ENCODE measurements at regions not wholly inside any gene's neighbourhood (a gene's known extent, or its start where the extent isn't known, plus 50 kb on each side); places are given as distances from the start of the nearest gene placed in this dataset.

DNA sequence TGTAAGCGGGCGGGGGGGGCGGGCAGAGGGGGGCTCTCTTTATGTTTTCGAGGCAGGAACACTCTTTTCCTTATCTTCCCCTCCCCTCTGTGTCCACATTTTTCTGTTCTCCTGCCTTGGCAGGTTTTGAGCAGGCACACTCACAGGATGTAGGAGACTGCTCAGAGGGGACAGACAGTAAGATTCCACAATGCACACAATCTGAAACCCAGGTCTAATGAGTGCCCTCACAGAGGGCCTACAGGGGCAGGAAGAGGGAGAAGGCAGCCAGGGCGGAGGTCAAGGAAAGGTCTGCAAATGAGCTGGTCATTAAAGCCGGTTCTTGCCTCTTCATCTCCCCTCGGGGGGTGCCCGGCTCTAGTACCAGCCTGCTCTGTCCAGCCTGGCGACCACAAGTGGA lies 106.1 kb upstream of the ATP6AP2 start:
- no peaks in the 10 kb centered on the region for H3K36me3 Mint-ChIP-seq
- H3K9me3 Mint-ChIP-seq = peaks cover 0 to 3% of the 10 kb centered on the region in 2 donors
- peaks cover 22 to 43% of the 10 kb centered on the region in 2 donors for H3K27me3 Mint-ChIP-seq

DNA sequence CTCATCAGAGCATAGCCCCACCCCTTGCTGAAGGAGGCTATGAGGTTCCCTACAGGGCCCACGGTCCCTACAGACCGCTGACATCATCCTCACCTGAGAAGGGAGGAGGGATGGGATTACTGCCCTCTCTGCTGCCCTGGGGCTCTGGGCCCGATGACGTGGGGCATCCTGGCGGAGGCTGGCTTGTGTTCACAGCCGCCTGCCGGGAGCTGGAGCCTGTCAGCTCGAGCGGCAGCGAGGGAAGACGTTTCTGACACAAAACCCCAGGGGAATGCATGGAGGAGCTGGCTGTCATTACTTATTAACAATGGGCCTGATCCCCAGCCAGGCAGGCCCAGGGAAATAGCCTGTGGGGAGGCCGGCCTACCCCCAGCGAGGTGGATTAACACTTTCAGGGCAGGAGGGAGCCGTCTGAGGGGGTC lies 106.6 kb upstream of the ATP6AP2 start:
- ATAC-seq (replicated peaks) (peak in 1 of 2 donors; percentile 30), DNase-seq (peak; percentile 8)
- H3K36me3 Mint-ChIP-seq = no peaks in the 10 kb centered on the region
- peaks cover 8 to 31% of the 10 kb centered on the region in 2 donors for H3K4me1 Mint-ChIP-seq
- H3K4me3 Mint-ChIP-seq = no peak overlapping the region
- H3K27me3 Mint-ChIP-seq = peaks cover 22 to 38% of the 10 kb centered on the region in 2 donors
- H3K9me3 Mint-ChIP-seq = no peaks in the 10 kb centered on the region
- H3K27ac Mint-ChIP-seq = no peak overlapping the region

More for the DNA sequence above, 106.1 kb upstream of the ATP6AP2 start:
- Mint-ChIP-seq H3K4me1 (peaks cover 8 to 31% of the 10 kb centered on the region in 2 donors), H3K27ac (no peak overlapping the region), H3K4me3 (no peak overlapping the region)
- no peak for DNase-seq
- ATAC-seq (replicated peaks) = no peak

DNA sequence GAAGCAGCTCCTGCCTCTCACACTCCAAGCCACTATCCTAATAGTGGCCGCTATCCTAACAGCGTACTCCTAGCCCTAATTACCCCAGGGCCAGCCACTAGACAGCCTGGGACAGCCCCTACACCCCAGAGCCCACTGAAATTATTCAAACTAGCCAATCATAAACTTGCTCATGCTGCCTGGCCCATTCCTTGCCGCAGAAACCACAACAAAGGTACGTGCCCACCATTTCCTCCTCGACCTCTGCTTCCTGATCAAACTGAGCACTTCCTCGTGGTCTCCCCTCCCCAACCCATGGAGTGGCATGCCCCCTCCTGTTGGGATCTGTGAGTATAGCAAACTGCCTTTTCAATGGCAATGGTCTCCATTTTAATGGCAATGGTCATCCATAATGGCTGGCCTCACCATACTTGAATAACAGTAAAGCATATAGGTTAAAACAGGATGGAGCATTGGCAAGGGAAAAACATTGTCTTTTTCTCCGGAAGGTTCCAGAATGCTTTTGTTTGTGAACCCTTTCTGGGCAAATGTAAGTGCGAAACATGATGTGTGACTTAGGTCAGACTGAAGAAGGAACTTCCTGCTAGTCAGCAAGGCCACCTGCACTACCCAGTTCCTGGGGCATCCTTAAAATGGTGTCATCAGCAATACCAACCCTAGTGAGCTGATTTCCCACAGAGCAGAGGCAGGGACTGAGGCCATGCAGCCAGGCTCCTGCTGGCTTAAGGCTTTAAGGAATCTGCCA lies 107.1 kb upstream of the ATP6AP2 start:
- Mint-ChIP-seq H3K27me3 (peaks cover 22 to 35% of the 10 kb centered on the region in 2 donors), H3K4me3 (no peak overlapping the region), H3K9me3 (no peaks in the 10 kb centered on the region), H3K36me3 (no peaks in the 10 kb centered on the region), H3K4me1 (peaks cover 9 to 33% of the 10 kb centered on the region in 2 donors), H3K27ac (no peak overlapping the region)
- ATAC-seq (replicated peaks) (no peak), DNase-seq (no peak)

DNA sequence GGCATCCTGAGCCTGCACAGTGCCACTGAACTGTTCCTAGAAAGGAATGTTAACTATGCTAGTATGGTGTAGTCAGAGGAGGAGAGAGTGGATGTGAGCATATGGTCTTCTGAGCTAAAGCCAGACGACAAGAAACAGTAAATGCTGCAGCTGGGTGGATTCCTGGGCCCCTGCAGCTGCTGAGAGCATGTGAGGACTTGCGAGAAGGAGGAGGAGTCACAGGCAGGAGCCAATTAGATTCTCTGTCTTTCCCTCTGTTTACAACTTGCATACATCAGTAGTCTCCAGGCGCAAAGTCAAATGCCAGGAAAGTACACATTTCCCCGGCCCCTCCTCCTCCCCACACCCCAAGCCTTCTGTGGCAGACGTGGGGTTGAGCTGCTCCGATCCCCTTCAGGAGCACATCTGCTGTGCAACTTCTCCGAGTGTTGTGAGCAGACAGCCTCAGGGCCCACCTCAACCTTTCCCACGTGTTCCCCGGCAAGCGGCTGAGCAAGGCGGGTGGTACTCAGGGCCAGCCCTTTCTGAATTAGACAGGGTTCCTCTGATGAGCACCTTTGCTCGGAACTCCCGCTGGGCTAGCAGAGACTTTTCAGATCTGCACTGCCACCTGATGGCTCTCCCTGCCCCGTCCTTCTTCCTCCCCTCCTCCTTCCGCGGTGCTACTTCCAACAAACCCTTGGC lies 108.7 kb upstream of the ATP6AP2 start:
- peak overlapping the region; percentile 13 to 45 for H3K4me3 Mint-ChIP-seq
- no peaks in the 10 kb centered on the region for H3K9me3 Mint-ChIP-seq
- no peaks in the 10 kb centered on the region for H3K36me3 Mint-ChIP-seq
- peaks cover 14 to 47% of the 10 kb centered on the region in 2 donors for H3K4me1 Mint-ChIP-seq
- peak overlapping the region; percentile 4 for H3K27ac Mint-ChIP-seq
- ATAC-seq (replicated peaks) (peak; percentile 62 to 79), DNase-seq (peak; percentile 22)
- H3K27me3 Mint-ChIP-seq = peaks cover 22 to 35% of the 10 kb centered on the region in 2 donors

DNA sequence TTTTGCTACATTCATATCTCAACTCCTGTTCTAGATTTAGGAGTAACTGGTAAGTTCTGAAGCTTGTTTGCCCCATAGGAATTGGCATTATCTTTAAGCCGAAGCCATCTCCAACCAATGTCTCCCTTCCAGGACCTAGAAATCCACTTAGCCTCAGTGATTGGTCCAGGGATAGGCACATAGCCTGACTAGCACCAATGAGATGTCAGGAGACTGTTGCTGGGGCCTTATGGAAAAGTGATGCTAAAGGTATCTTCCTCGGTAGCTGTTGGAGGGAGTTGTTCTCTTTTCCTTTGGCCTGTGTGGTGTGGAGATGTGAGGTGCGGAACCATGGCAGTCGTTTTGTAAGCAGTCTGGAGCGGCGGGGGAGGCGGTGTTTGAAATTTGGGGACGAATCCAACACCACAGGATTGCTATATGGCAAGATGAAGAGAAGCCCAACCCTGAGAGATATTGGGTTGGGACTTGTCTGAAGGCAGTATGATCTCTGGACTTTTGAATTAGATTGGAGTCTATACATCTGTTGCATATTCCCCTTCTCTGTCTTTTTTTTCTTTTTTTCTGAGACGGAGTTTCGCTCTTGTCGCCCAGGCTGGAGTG lies 109.8 kb upstream of the ATP6AP2 start:
- peaks cover 22 to 32% of the 10 kb centered on the region in 2 donors for H3K27me3 Mint-ChIP-seq
- no peak overlapping the region for H3K4me3 Mint-ChIP-seq
- no peaks in the 10 kb centered on the region for H3K9me3 Mint-ChIP-seq
- DNase-seq (no peak), ATAC-seq (replicated peaks) (no peak)
- peaks cover 18 to 50% of the 10 kb centered on the region in 2 donors for H3K4me1 Mint-ChIP-seq
- H3K27ac Mint-ChIP-seq = no peak overlapping the region
- H3K36me3 Mint-ChIP-seq = no peaks in the 10 kb centered on the region

DNA sequence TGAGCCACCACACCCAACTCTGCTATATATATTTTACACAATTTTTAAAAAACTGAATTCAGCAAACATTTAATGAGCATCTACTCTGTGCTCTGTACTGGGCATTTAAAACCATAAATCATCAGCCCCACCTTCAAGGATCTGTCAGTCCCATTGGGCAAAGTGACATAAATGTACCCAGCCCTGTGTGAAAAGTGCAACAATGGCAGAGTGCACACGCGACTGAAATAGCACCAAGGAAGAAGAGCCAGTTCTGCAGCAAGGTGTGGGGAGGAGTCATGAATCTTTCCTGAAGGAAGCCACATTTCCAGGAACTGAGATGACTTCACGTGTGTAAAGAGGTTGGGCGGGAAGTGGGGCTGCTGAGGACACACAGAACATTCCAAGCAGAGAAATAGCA lies 111.5 kb upstream of the ATP6AP2 start:
- ATAC-seq (replicated peaks) (no peak), DNase-seq (no peak)
- Mint-ChIP-seq H3K9me3 (no peaks in the 10 kb centered on the region), H3K27me3 (peaks cover 14 to 32% of the 10 kb centered on the region in 2 donors), H3K27ac (no peak overlapping the region), H3K36me3 (no peaks in the 10 kb centered on the region), H3K4me1 (peaks cover 18 to 53% of the 10 kb centered on the region in 2 donors), H3K4me3 (no peak overlapping the region)

DNA sequence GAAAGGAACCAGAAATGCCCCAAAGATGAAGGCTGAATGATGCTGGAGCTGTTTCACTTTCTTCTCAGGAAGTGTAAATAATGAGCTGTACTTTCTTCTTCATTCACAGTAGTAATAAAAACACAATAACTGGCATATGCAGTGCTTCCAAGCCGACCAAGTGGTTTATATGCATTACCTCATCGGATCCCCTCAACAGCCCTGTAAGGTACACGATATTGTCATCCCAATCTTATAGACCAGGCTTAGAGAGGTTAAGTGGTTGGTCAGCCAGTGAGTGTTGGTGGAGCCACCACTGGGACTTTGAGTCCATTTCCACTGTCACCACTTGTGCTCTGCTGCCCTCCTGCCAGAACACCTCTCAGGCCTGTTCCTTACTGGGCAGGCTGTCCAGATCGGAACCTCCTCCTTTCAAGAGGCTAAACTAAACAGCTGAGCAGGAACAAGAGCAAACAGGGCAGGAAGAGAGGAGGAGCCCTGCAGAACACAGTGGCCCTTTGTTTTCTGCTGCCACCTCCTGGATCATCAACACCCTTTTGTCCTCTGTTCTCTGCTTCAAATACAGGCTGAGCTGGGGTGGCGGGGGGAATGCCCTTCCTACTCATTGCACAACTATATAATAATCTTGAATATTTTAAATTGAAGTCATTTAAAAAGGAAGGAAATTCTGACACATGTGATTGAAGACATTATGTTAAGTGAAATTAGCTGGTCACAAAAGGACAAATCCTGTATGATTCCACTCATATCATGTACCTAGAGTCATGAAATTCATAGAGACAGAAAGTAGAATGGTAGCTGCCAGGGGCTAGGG lies 112.5 kb upstream of the ATP6AP2 start:
- Mint-ChIP-seq H3K9me3 (no peaks in the 10 kb centered on the region), H3K36me3 (no peaks in the 10 kb centered on the region), H3K27me3 (peaks cover 11 to 24% of the 10 kb centered on the region in 2 donors), H3K4me1 (peaks cover 17 to 44% of the 10 kb centered on the region in 2 donors), H3K27ac (no peak overlapping the region), H3K4me3 (peak overlapping the region in 1 of 2 donors; percentile 22)
- DNase-seq (peak; percentile 38), ATAC-seq (replicated peaks) (peak; percentile 85 to 87)

DNA sequence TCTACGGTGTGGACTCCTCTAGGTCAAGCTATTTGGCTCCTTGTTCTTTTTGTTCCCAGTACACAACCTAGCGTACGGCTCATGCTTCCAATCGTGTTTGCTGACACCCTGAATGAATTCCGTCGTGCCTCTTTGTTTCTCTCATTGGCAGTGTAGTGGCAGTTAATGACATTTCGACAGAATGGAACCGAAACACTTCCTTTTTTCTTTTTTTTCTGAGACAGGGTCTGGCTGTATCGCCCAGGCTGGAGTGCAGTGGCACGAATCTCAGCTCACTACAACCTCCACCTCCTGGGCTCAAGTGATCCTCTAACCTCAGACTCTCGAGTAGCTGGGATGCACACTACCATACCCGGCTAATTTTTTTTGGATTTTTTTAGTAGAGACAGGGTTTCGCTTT lies 113.3 kb upstream of the ATP6AP2 start:
- Mint-ChIP-seq H3K27me3 (peaks cover 11 to 27% of the 10 kb centered on the region in 2 donors), H3K4me1 (peaks cover 16 to 37% of the 10 kb centered on the region in 2 donors), H3K9me3 (no peaks in the 10 kb centered on the region), H3K4me3 (no peak overlapping the region), H3K27ac (no peak overlapping the region), H3K36me3 (no peaks in the 10 kb centered on the region)
- no peak for DNase-seq
- no peak for ATAC-seq (replicated peaks)

DNA sequence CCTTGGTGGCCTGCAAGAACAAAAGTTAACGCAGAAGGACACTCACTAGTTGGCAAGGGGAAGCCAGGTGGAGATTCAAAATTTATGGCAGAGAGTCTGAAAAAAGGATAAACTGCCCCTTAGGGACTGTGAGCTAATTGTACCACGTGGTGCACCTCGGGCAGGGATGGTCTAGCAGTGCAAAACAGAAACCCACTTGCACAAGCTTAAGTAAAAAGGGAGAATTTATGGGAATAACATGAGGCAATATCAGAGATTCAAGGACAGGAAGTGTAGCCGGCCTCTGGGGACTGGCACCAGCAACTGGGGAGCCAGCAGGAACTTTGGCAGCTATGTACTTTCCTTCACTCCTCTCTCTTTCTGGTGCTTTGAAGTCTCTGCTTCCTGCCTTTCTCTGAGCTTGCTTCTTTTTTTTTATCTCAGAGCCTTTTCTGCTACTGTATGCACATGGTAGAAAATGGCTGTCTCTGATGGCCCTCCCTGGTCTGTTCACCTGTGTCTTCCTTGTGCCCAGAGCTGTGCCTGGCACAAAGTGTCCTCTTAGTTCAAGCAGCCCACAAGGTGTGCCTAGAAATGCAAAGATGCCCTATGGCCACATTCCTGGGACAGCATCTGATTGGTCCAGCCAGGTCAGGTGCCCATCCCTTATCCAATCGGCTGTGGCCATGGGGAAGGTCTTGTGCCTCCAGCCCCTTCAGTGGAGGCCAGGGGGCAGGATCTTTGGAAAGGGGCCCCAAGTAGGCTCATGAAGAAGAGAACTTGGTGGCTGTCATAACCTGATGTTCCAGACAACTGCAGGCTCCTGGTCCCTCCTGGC lies 114.8 kb upstream of the ATP6AP2 start:
- ATAC-seq (replicated peaks) (no peak), DNase-seq (no peak)
- H3K4me3 Mint-ChIP-seq = no peak overlapping the region
- H3K36me3 Mint-ChIP-seq = no peaks in the 10 kb centered on the region
- no peaks in the 10 kb centered on the region for H3K9me3 Mint-ChIP-seq
- H3K27ac Mint-ChIP-seq = no peak overlapping the region
- H3K27me3 Mint-ChIP-seq = peaks cover 3 to 24% of the 10 kb centered on the region in 2 donors
- H3K4me1 Mint-ChIP-seq = peaks cover 11 to 28% of the 10 kb centered on the region in 2 donors

DNA sequence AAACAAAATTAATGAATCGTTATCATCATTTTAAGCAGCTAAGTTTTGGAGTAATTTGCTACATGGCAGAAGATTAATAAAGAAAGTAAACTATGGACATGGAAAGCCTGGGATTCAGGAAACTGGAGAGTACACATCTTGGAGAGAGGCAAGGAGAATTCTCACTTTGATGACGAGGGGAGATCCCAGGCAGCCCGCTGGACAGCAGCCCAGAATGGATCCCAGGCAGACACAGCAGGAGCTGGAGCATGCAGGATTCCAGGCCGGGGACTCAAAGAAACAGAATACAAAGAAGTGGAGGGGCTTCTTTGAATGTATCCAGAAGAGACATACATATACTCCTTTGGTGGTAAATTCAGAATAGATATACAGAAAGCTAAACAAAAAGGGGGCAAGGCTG lies 118.0 kb upstream of the ATP6AP2 start:
- no peak for ATAC-seq (replicated peaks)
- Mint-ChIP-seq H3K27ac (no peak overlapping the region), H3K27me3 (peaks cover 0 to 42% of the 10 kb centered on the region in 2 donors), H3K4me1 (peaks cover 5 to 17% of the 10 kb centered on the region in 2 donors), H3K36me3 (no peaks in the 10 kb centered on the region), H3K4me3 (no peak overlapping the region), H3K9me3 (peaks cover 0 to 4% of the 10 kb centered on the region in 2 donors)
- DNase-seq = no peak

DNA sequence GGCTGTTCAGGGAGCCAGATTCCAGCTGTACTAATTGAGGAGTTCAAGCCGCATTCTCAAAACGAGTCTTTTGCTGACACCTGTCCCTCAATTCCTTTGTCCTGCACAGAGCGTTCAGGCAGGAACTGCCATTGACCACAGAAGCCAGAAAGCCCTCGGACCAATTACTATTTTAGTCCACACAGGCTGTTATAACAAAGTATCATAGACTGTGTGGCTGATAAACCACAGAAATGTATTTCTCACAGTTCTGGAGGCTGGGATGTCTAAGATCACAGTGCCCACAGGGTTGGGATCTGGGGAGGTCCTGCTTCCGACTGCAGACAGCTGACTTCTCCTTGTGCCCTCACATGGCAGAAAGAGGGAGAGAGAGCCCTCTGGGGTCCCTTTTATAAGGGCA lies 119.8 kb upstream of the ATP6AP2 start:
- peaks cover under 1 to 8% of the 10 kb centered on the region in 2 donors for H3K4me1 Mint-ChIP-seq
- no peak for DNase-seq
- H3K27me3 Mint-ChIP-seq = peaks cover 0 to 42% of the 10 kb centered on the region in 2 donors
- peaks cover 0 to 4% of the 10 kb centered on the region in 2 donors for H3K9me3 Mint-ChIP-seq
- no peak overlapping the region for H3K4me3 Mint-ChIP-seq
- no peak overlapping the region for H3K27ac Mint-ChIP-seq
- ATAC-seq (replicated peaks) = no peak
- no peaks in the 10 kb centered on the region for H3K36me3 Mint-ChIP-seq

DNA sequence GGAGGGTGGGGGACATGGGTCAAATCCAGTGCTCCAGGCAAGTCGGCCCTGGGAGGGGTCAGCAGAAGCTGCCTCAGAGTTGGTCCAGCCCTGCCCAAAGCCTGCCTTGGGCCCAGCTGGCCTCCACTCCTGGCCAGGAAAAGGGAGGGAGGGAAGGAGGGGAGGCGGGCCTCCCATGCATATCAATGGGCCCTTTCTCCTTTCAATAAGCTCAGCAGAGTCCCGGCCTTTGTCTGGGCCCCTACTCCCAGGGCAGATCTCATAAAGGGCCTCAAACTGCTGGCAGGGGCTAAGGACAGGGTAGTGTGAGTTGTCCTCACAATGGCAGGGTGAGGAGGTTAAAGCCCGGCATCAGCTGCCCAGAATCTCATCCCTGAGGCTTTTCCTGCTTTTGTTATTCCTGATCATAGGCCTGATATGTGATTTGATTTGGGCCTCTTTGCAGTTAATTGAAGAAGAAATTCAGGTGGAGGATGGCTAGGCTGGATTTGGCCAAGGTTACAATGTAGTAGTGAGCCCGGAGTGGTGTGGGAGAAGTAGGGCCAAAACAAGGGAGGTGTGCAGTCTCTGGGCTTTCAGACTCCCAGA lies 121.1 kb upstream of the ATP6AP2 start:
- Mint-ChIP-seq H3K4me1 (no peaks in the 10 kb centered on the region), H3K27me3 (peaks cover 0 to 31% of the 10 kb centered on the region in 2 donors), H3K27ac (no peak overlapping the region), H3K36me3 (no peaks in the 10 kb centered on the region), H3K4me3 (no peak overlapping the region), H3K9me3 (peaks cover 3 to 11% of the 10 kb centered on the region in 2 donors)
- ATAC-seq (replicated peaks) (no peak), DNase-seq (no peak)

DNA sequence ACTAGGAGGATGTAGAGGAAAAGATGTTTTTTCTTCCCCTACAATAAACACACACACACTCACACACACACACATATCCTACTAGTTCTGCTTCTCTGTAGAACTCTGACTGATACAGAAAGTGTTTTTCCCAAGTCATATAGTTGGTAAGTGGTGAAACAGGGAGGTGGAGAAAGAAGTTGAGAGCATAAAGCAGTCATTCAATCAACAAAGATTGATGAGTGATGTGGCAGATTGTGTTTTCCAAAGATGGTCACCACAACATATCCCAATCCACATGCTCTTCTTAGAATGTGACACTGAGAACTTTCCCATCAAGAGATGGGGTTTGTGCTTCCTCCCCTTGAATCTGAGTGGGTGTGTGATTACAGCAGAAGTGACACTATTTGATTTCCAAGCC lies 123.4 kb upstream of the ATP6AP2 start:
- DNase-seq (no peak), ATAC-seq (replicated peaks) (no peak)
- Mint-ChIP-seq H3K4me1 (no peaks in the 10 kb centered on the region), H3K27ac (no peak overlapping the region), H3K27me3 (peaks cover 0 to 31% of the 10 kb centered on the region in 2 donors), H3K4me3 (no peak overlapping the region), H3K36me3 (no peaks in the 10 kb centered on the region), H3K9me3 (peaks cover 3 to 11% of the 10 kb centered on the region in 2 donors)

Measured in stimulated activated naive B cell treated with anti-CD40 and anti-IgM and Interleukin-4, amounts not matched to agents 10 μg/mL and 1 μg/mL and 100 μg/mL, for 72 hours (primary cell).